Trophoblast cell (in vitro differentiated cells and primary cell): ENCODE measurements at regions not wholly inside any gene's neighbourhood (a gene's known extent, or its start where the extent isn't known, plus 50 kb on each side); places are given as distances from the start of the nearest gene placed in this dataset.

Experiments used
- DNase-seq, 2 donors: peaks; one replicate each; pipeline ENCODE4 v3.0.0-alpha.2; 2016
- H2AFZ ChIP-seq: 2 replicates; pipeline ENCODE4 v1.6.1; 2013; ENCODE audit warnings: low read length, moderate library complexity, mild to moderate bottlenecking; ENCODE audit not compliant: insufficient read depth, poor library complexity
- H2AK5ac ChIP-seq: 2 replicates; pipeline ENCODE4 v1.6.1; 2013; ENCODE audit warnings: mild to moderate bottlenecking, low read length
- H2BK120ac ChIP-seq: 2 replicates; pipeline ENCODE4 v1.6.1; 2013; ENCODE audit warnings: low read length, mild to moderate bottlenecking, moderate library complexity; ENCODE audit not compliant: insufficient read depth, poor library complexity
- H2BK12ac ChIP-seq: 2 replicates; pipeline ENCODE4 v1.6.1; 2013; ENCODE audit warnings: mild to moderate bottlenecking, low read length, moderate library complexity
- H2BK5ac ChIP-seq: 2 replicates; pipeline ENCODE4 v1.6.1; 2013; ENCODE audit warnings: low read length, low read depth, moderate library complexity, mild to moderate bottlenecking; ENCODE audit not compliant: poor library complexity
- H3K14ac ChIP-seq: 2 replicates; pipeline ENCODE4 v1.6.1; 2013; ENCODE audit warnings: mild to moderate bottlenecking, low read length
- H3K18ac ChIP-seq: 2 replicates; pipeline ENCODE4 v1.6.1; 2013; ENCODE audit warnings: mild to moderate bottlenecking, low read length
- H3K23ac ChIP-seq: 2 replicates; pipeline ENCODE4 v1.6.1; 2013; ENCODE audit warnings: low read length
- H3K27ac ChIP-seq: 2 replicates; pipeline ENCODE4 v1.5.1; 2013; ENCODE audit warnings: low read depth, mild to moderate bottlenecking, inconsistent platforms, low read length, moderate library complexity
- H3K27me3 ChIP-seq: 2 replicates; pipeline ENCODE4 v1.6.1; 2013; ENCODE audit warnings: inconsistent platforms, mild to moderate bottlenecking, low read length, moderate library complexity; ENCODE audit not compliant: insufficient read depth
- H3K36me3 ChIP-seq, 2 experiments: 1 replicate in 1 of 2; 2 replicates in 1 of 2; pipeline ENCODE4 v1.6.1; 2013; ENCODE audit warnings: low read length in 2 of 2, mild to moderate bottlenecking in 2 of 2, moderate library complexity in 1 of 2; ENCODE audit not compliant: insufficient read depth in 2 of 2, control insufficient read depth in 1 of 2
- H3K4ac ChIP-seq: 2 replicates; pipeline ENCODE4 v1.6.1; 2013; ENCODE audit warnings: low read depth, mild to moderate bottlenecking, low read length, moderate library complexity
- H3K4me1 ChIP-seq, 2 experiments: 1 replicate in 1 of 2; 2 replicates in 1 of 2; pipeline ENCODE4 v1.6.1; 2013; ENCODE audit warnings: low read length in 2 of 2, mild to moderate bottlenecking in 2 of 2, moderate library complexity in 1 of 2; ENCODE audit not compliant: insufficient read depth in 2 of 2, control insufficient read depth in 1 of 2
- H3K4me2 ChIP-seq: 2 replicates; pipeline ENCODE4 v1.6.1; 2013; ENCODE audit warnings: inconsistent platforms, mild to moderate bottlenecking, low read length, moderate library complexity
- H3K4me3 ChIP-seq: 2 replicates; pipeline ENCODE4 v1.5.1; 2013; ENCODE audit warnings: mild to moderate bottlenecking, low read depth, low read length, inconsistent platforms
- H3K79me1 ChIP-seq: one replicate; pipeline ENCODE4 v1.6.1; 2013; ENCODE audit warnings: low read length
- H3K79me2 ChIP-seq: 2 replicates; pipeline ENCODE4 v1.6.1; 2013; ENCODE audit warnings: low read length, mild to moderate bottlenecking; ENCODE audit not compliant: control insufficient read depth, insufficient read depth, poor library complexity
- H3K9ac ChIP-seq: 2 replicates; pipeline ENCODE4 v1.6.1; 2013; ENCODE audit warnings: mild to moderate bottlenecking, low read length
- H3K9me3 ChIP-seq: 2 replicates; pipeline ENCODE4 v1.6.1; 2013; ENCODE audit warnings: low read depth, mild to moderate bottlenecking, control low read depth, inconsistent platforms, low read length; ENCODE audit not compliant: insufficient read depth
- H4K12ac ChIP-seq: 2 replicates; pipeline ENCODE4 v1.6.1; 2013; ENCODE audit warnings: low read depth, mild to moderate bottlenecking, low read length, moderate library complexity
- H4K8ac ChIP-seq: 2 replicates; pipeline ENCODE4 v1.6.1; 2013; ENCODE audit warnings: low read depth, mild to moderate bottlenecking, low read length, moderate library complexity
- H4K91ac ChIP-seq: one replicate; pipeline ENCODE4 v1.6.1; 2013; ENCODE audit warnings: low read depth, mild to moderate bottlenecking, low read length, moderate library complexity
- WGBS: extraction: QIAGEN DNeasy Blood & Tissue Kit; methylation state at CpG from one replicate; pipeline ENCODE4 v1.1.7; 2013; ENCODE audit warnings: missing lambda C conversion rate; ENCODE audit not compliant: insufficient read length, insufficient coverage; ENCODE audit errors: extremely low coverage; 5-methylcytosine and 5-hydroxymethylcytosine counted together

- Histone ChIP-seq H3K4me2 (no peak overlapping the region), H3K27ac (no peak overlapping the region), H3K4me1 (no peaks in the 10 kb centered on the region), H3K4me3 (no peak overlapping the region), H3K9me3 (peaks cover 13% of the 10 kb centered on the region), H2AFZ (no peak overlapping the region), H3K4ac (no peak overlapping the region), H2BK5ac (no peak overlapping the region), H4K8ac (no peak overlapping the region), H4K12ac (no peak overlapping the region), H2AK5ac (no peak overlapping the region), H3K36me3 (no peaks in the 10 kb centered on the region), H3K14ac (no peak overlapping the region), H4K91ac (no peak overlapping the region), H3K27me3 (no peaks in the 10 kb centered on the region), H2BK120ac (no peak overlapping the region), H3K23ac (no peak overlapping the region), H3K9ac (no peak overlapping the region), H3K79me1 (no peaks in the 10 kb centered on the region), H3K18ac (no peak overlapping the region), H3K79me2 (no peaks in the 10 kb centered on the region), H2BK12ac (no peak overlapping the region)
- DNase-seq, result no peak
- no CpG with 5 or more reads among the region's 27 CpGs for WGBS
These were observed 396.2 kb upstream of the IRX4 start for GRCh38 chr5:2278825-2279456.

- Histone ChIP-seq H3K79me2 (no peaks in the 10 kb centered on the region), H2BK120ac (no peak overlapping the region), H2AK5ac (no peak overlapping the region), H3K4me3 (no peak overlapping the region), H3K23ac (no peak overlapping the region), H3K14ac (no peak overlapping the region), H3K27ac (no peak overlapping the region), H4K91ac (no peak overlapping the region), H2AFZ (no peak overlapping the region), H4K8ac (no peak overlapping the region), H4K12ac (no peak overlapping the region), H3K9me3 (peaks cover 12% of the 10 kb centered on the region), H3K79me1 (no peaks in the 10 kb centered on the region), H2BK12ac (no peak overlapping the region), H3K4ac (no peak overlapping the region), H3K9ac (no peak overlapping the region), H3K27me3 (no peaks in the 10 kb centered on the region), H3K36me3 (no peaks in the 10 kb centered on the region), H3K4me2 (no peak overlapping the region), H3K18ac (no peak overlapping the region), H3K4me1 (no peaks in the 10 kb centered on the region), H2BK5ac (no peak overlapping the region)
- no CpG with 5 or more reads among the region's 15 CpGs for WGBS
- no peak for DNase-seq
These were observed 395.2 kb upstream of the IRX4 start for GRCh38 chr5:2277886-2278285.

GRCh38 chr5:2276101-2276500 is 393.4 kb upstream of the IRX4 start:
- Histone ChIP-seq H2BK120ac (no peak overlapping the region), H2BK5ac (no peak overlapping the region), H3K27ac (no peak overlapping the region), H3K36me3 (no peaks in the 10 kb centered on the region), H3K4me3 (no peak overlapping the region), H2AFZ (no peak overlapping the region), H4K12ac (no peak overlapping the region), H3K14ac (no peak overlapping the region), H2AK5ac (no peak overlapping the region), H3K27me3 (no peaks in the 10 kb centered on the region), H3K9ac (no peak overlapping the region), H2BK12ac (no peak overlapping the region), H3K4me2 (no peak overlapping the region), H3K9me3 (peaks cover 5% of the 10 kb centered on the region), H3K79me2 (no peaks in the 10 kb centered on the region), H3K23ac (no peak overlapping the region), H3K4me1 (no peaks in the 10 kb centered on the region), H3K4ac (no peak overlapping the region), H3K79me1 (no peaks in the 10 kb centered on the region), H3K18ac (no peak overlapping the region), H4K8ac (no peak overlapping the region), H4K91ac (no peak overlapping the region)
- DNase-seq, result no peak
- WGBS, result no CpG with 5 or more reads among the region's 8 CpGs

GRCh38 chr5:2272755-2273154 is 390.0 kb upstream of the IRX4 start:
- Histone ChIP-seq H3K79me2 (no peaks in the 10 kb centered on the region), H3K4me2 (no peak overlapping the region), H3K9ac (no peak overlapping the region), H2BK5ac (no peak overlapping the region), H3K18ac (no peak overlapping the region), H3K27me3 (no peaks in the 10 kb centered on the region), H4K12ac (no peak overlapping the region), H3K4ac (no peak overlapping the region), H4K91ac (no peak overlapping the region), H2BK120ac (no peak overlapping the region), H3K79me1 (no peaks in the 10 kb centered on the region), H2BK12ac (no peak overlapping the region), H3K23ac (no peak overlapping the region), H4K8ac (no peak overlapping the region), H3K4me3 (no peak overlapping the region), H2AFZ (no peak overlapping the region), H3K4me1 (no peaks in the 10 kb centered on the region), H2AK5ac (no peak overlapping the region), H3K36me3 (no peaks in the 10 kb centered on the region), H3K27ac (no peak overlapping the region), H3K14ac (no peak overlapping the region), H3K9me3 (peaks cover 1% of the 10 kb centered on the region)
- no CpG with 5 or more reads among the region's 13 CpGs for WGBS
- DNase-seq, result no peak
